Coronary artery (tissue), 2 donors: ENCODE measurements at regions not wholly inside any gene's neighbourhood (a gene's known extent, or its start where the extent isn't known, plus 50 kb on each side); places are given as distances from the start of the nearest gene placed in this dataset.
"Not testable (repeated sequence)": the region's sequence is repeated elsewhere in the genome, so short reads cannot be mapped to it uniquely, and the experiment has no call there.

Experiments used
- DNase-seq: peaks from one replicate; pipeline ENCODE4 v3.0.0-alpha.2; 2017; ENCODE audit warnings: low spot score
- H3K27ac ChIP-seq, 2 donors: fragments of 200-600 bp; sonication (generic); one replicate each; pipeline ENCODE4 v1.5.1; 2016 to 2019
- H3K4me3 ChIP-seq: fragments of 200-600 bp; sonication (generic); 2 replicates; pipeline ENCODE4 v1.5.1; 2016; ENCODE audit warnings: mild to moderate bottlenecking, moderate library complexity
- CTCF ChIP-seq: fragments of 200-600 bp; sonication (generic); IDR thresholded peaks from one replicate; pipeline ENCODE4 v1.5.1; 2019; ENCODE audit warnings: antibody characterized with exemption

GRCh38 chr7:149682038-149682437, 91.3 kb downstream of the ZNF467 start:
- no peak for DNase-seq
- Histone ChIP-seq H3K4me3 (no peak overlapping the region), H3K27ac (no peak overlapping the region)
- TF ChIP-seq CTCF = no peak

DNA sequence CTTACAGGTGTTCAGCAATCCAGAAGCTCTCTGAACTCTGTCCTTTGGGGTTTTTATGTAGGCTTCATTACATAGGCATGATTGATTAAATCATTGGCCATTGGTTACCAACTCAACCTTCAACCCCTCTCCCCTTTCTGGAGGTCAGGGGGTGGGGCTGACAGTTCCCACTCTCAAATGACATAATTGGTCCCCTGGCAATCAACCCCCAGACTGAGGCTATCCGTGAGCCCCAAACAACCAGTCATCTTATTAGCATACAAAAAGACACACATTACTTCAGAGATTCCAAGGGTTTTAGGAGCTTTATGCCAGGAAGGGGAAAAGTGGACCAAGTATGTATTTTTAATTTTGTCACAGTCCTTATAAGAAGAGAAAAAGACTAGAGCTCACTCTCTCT, 92.1 kb downstream of the ZNF467 start:
- TF ChIP-seq CTCF = no peak
- no peak for DNase-seq
- no peak overlapping the region for H3K27ac ChIP-seq

GRCh38 chr7:149680331-149681025, 92.9 kb downstream of the ZNF467 start:
- no peak for DNase-seq
- H3K27ac ChIP-seq = no peak overlapping the region
- TF ChIP-seq CTCF = no peak
- H3K4me3 ChIP-seq = no peak overlapping the region

More for the DNA sequence above, 92.1 kb downstream of the ZNF467 start:
- no peak overlapping the region for H3K4me3 ChIP-seq

GRCh38 chr7:149674728-149675385, 98.5 kb downstream of the ZNF467 start:
- not testable (repeated sequence) for DNase-seq, H3K27ac ChIP-seq, H3K4me3 ChIP-seq

DNA sequence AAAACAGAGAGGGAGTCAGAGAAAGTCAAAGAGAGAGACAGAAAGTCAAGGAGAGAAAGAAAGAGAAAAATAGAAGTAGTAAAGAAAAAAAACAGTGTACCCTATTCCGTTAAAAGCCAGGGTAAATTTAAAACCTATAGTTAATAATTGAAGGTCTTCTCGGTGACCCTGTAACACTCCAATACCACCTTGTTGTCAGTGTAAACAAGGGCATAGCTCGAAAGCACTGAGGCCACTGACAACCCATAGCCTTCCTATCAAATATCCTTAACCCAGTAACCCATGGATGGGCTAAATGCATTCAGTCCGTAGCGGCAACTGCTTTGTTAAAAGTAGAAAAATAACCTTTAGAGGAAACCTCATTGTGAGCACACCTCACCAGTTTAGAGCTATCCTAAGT, 100.4 kb downstream of the ZNF467 start:
- DNase-seq = no peak
- TF ChIP-seq CTCF = no peak
- Histone ChIP-seq H3K27ac (no peak overlapping the region), H3K4me3 (no peak overlapping the region)

- no peak overlapping the region for H3K27ac ChIP-seq
- H3K4me3 ChIP-seq = no peak overlapping the region
- TF ChIP-seq CTCF = no peak
- DNase-seq = no peak
These were observed 103.1 kb downstream of the ZNF467 start for GRCh38 chr7:149670288-149670687.

- no peak overlapping the region for H3K27ac ChIP-seq
- H3K4me3 ChIP-seq = no peak overlapping the region
- DNase-seq = no peak
- no peak for TF ChIP-seq CTCF
These were observed 104.1 kb downstream of the ZNF467 start for GRCh38 chr7:149669121-149669818.
